ENCODE measurements at regions not wholly inside any gene's neighbourhood (a gene's known extent, or its start where the extent isn't known, plus 50 kb on each side); places are given as distances from the start of the nearest gene placed in this dataset.

GRCh38 chr15:70509282-70509662 is 254.1 kb downstream of the UACA start:
- no peak overlapping the region for H3K27ac ChIP-seq
- DNase-seq: no peak
- peaks cover 0 to 4% of the 10 kb centered on the region in 2 donors for H3K9me3 ChIP-seq
- H3K36me3 ChIP-seq: no peaks in the 10 kb centered on the region
- TF ChIP-seq CTCF (IDR thresholded peaks at IDR 0.05): no peak
- TF ChIP-seq POLR2A (IDR thresholded peaks at IDR 0.05): no peak
- intact Hi-C loops (cut with DNase I; ENCODE audit: low total_unique reads): no loop called here
- H3K27me3 ChIP-seq: no peaks in the 10 kb centered on the region
- peaks cover 0 to 10% of the 10 kb centered on the region in 2 donors for H3K4me1 ChIP-seq
- no peak overlapping the region for H3K4me3 ChIP-seq

- Histone ChIP-seq H3K27me3 (no peaks in the 10 kb centered on the region), H3K4me1 (peaks cover 0 to 11% of the 10 kb centered on the region in 2 donors), H3K27ac (no peak overlapping the region), H3K4me3 (no peak overlapping the region), H3K36me3 (no peaks in the 10 kb centered on the region), H3K9me3 (peaks cover 0 to 4% of the 10 kb centered on the region in 2 donors)
- DNase-seq: no peak
- intact Hi-C loops (cut with DNase I; ENCODE audit: low total_unique reads): no loop called here
- TF ChIP-seq POLR2A (IDR thresholded peaks at IDR 0.05) (no peak), CTCF (IDR thresholded peaks at IDR 0.05) (no peak)
Observed at GRCh38 chr15:70508561-70509281, 254.6 kb downstream of the UACA start.

GRCh38 chr15:70507772-70508371 is 255.5 kb downstream of the UACA start:
- intact Hi-C loops (cut with DNase I; ENCODE audit: low total_unique reads): no loop called here
- H3K4me3 ChIP-seq: no peak overlapping the region
- H3K4me1 ChIP-seq: peaks cover 0 to 11% of the 10 kb centered on the region in 2 donors
- H3K9me3 ChIP-seq: peaks cover 0 to 4% of the 10 kb centered on the region in 2 donors
- H3K27me3 ChIP-seq: no peaks in the 10 kb centered on the region
- H3K36me3 ChIP-seq: no peaks in the 10 kb centered on the region
- no peak for DNase-seq
- no peak overlapping the region for H3K27ac ChIP-seq
- TF ChIP-seq CTCF (IDR thresholded peaks at IDR 0.05): no peak
- TF ChIP-seq POLR2A (IDR thresholded peaks at IDR 0.05): no peak

GRCh38 chr15:70505936-70506912 is 257.1 kb downstream of the UACA start:
- no peak overlapping the region for H3K27ac ChIP-seq
- no peak for TF ChIP-seq POLR2A (IDR thresholded peaks at IDR 0.05)
- TF ChIP-seq CTCF (IDR thresholded peaks at IDR 0.05): no peak
- H3K9me3 ChIP-seq: peaks cover 0 to 4% of the 10 kb centered on the region in 2 donors
- H3K4me1 ChIP-seq: peaks cover 0 to 11% of the 10 kb centered on the region in 2 donors
- DNase-seq: no peak
- H3K36me3 ChIP-seq: no peaks in the 10 kb centered on the region
- no peaks in the 10 kb centered on the region for H3K27me3 ChIP-seq
- no peak overlapping the region for H3K4me3 ChIP-seq
- intact Hi-C loops (cut with DNase I; ENCODE audit: low total_unique reads): no loop called here
